Stimulated activated CD8-positive, alpha-beta memory T cell treated with anti-CD3 and anti-CD28 coated beads, Interleukin-12 subunit alpha, Interleukin-12 subunit beta, amount 100 ng/mL, for 1 hour (primary cell): ENCODE measurements at regions not wholly inside any gene's neighbourhood (a gene's known extent, or its start where the extent isn't known, plus 50 kb on each side); places are given as distances from the start of the nearest gene placed in this dataset.

Experiments used
- DNase-seq: peaks from one replicate; pipeline ENCODE4 v3.0.0-alpha.2; 2020; ENCODE audit warnings: low read depth

- DNase-seq, result no peak
Observed at GRCh38 chr2:83536556-83536955, 922.5 kb downstream of the SUCLG1 start.

GRCh38 chr2:83534416-83534815 lies 924.7 kb downstream of the SUCLG1 start:
- no peak for DNase-seq

- DNase-seq, result no peak
Observed at GRCh38 chr2:83531206-83531826, 927.8 kb downstream of the SUCLG1 start.

GRCh38 chr2:83528767-83529166 lies 930.3 kb downstream of the SUCLG1 start:
- no peak for DNase-seq

GRCh38 chr2:83522891-83523493 lies 936.1 kb downstream of the SUCLG1 start:
- DNase-seq, result no peak

GRCh38 chr2:83517727-83518368 lies 941.2 kb downstream of the SUCLG1 start:
- no peak for DNase-seq

GRCh38 chr2:83516503-83516902 lies 942.6 kb downstream of the SUCLG1 start:
- no peak for DNase-seq

GRCh38 chr2:83487451-83487850 lies 971.6 kb downstream of the SUCLG1 start:
- DNase-seq, result no peak

GRCh38 chr2:83481436-83481835 lies 977.6 kb downstream of the SUCLG1 start:
- DNase-seq, result no peak

GRCh38 chr2:83478037-83478436 lies 981.0 kb downstream of the SUCLG1 start:
- no peak for DNase-seq

GRCh38 chr2:83475371-83475770 lies 983.7 kb downstream of the SUCLG1 start:
- no peak for DNase-seq

- no peak for DNase-seq
Observed at GRCh38 chr2:83471655-83472054, 987.4 kb downstream of the SUCLG1 start.

- DNase-seq, result no peak
Observed at GRCh38 chr2:83470928-83471327, 988.2 kb downstream of the SUCLG1 start.

GRCh38 chr2:83464444-83464843 lies 994.6 kb downstream of the SUCLG1 start:
- DNase-seq, result no peak

GRCh38 chr2:83462881-83463280 lies 996.2 kb downstream of the SUCLG1 start:
- DNase-seq, result no peak

GRCh38 chr2:83461135-83461534 lies 997.9 kb downstream of the SUCLG1 start:
- no peak for DNase-seq

GRCh38 chr2:83459456-83459855 lies 999.6 kb downstream of the SUCLG1 start:
- no peak for DNase-seq

- no peak for DNase-seq
Observed at GRCh38 chr2:83435989-83436388, 1023.1 kb downstream of the SUCLG1 start.

- DNase-seq, result no peak
Observed at GRCh38 chr2:83420993-83421392, 1038.1 kb downstream of the SUCLG1 start.

- DNase-seq, result no peak
Observed at GRCh38 chr2:83394134-83394904, 1064.8 kb downstream of the SUCLG1 start.

- no peak for DNase-seq
Observed at GRCh38 chr2:83388804-83389203, 1070.3 kb downstream of the SUCLG1 start.

- DNase-seq, result no peak
Observed at GRCh38 chr2:83386549-83386948, 1072.5 kb downstream of the SUCLG1 start.

GRCh38 chr2:83378921-83379320 lies 1080.2 kb downstream of the SUCLG1 start:
- DNase-seq, result no peak
